SK-N-SH (cell line): ENCODE measurements at regions not wholly inside any gene's neighbourhood (a gene's known extent, or its start where the extent isn't known, plus 50 kb on each side); places are given as distances from the start of the nearest gene placed in this dataset.

ENCODE experiments used
- JUND ChIP-seq: IDR thresholded peaks from 2 replicates; pipeline ENCODE4 v1.4.0; 2012
- MXI1 ChIP-seq: IDR thresholded peaks from 2 replicates; pipeline ENCODE4 v1.6.1; 2012; ENCODE audit warnings: mild to moderate bottlenecking, low read depth, low read length, improper control_type of control experiment
- POLR2AphosphoS5 ChIP-seq: IDR thresholded peaks from 2 replicates; pipeline ENCODE4 v1.6.1; 2012; ENCODE audit warnings: low read depth, low read length
- RFX5 ChIP-seq: IDR thresholded peaks from 2 replicates; pipeline ENCODE4 v1.6.1; 2012; ENCODE audit warnings: mild to moderate bottlenecking, improper control_type of control experiment, low read length
- RXRA ChIP-seq: IDR thresholded peaks from 2 replicates; pipeline ENCODE4 v1.4.0; 2012; ENCODE audit warnings: low read depth, mild to moderate bottlenecking, borderline replicate concordance
- SMC3 ChIP-seq: IDR thresholded peaks from 2 replicates; pipeline ENCODE4 v1.6.1; 2012; ENCODE audit warnings: low read depth, low read length, improper control_type of control experiment
- TCF12 ChIP-seq: IDR thresholded peaks from 2 replicates; pipeline ENCODE4 v1.4.0; 2012
- YY1 ChIP-seq: IDR thresholded peaks from 2 replicates; pipeline ENCODE4 v1.4.0; 2012; ENCODE audit warnings: low read depth, mild to moderate bottlenecking
- TF ChIP-seq, protein P1 (sequence below): fragments of 200-600 bp; sonication (generic); IDR thresholded peaks from 2 replicates; pipeline ENCODE4 v1.6.1; 2017; ENCODE audit warnings: antibody characterized with exemption, mild to moderate bottlenecking, moderate library complexity
- TF ChIP-seq, protein P2 (sequence below): IDR thresholded peaks from 2 replicates; pipeline ENCODE4 v1.4.0; 2012; ENCODE audit warnings: low read depth

DNA sequence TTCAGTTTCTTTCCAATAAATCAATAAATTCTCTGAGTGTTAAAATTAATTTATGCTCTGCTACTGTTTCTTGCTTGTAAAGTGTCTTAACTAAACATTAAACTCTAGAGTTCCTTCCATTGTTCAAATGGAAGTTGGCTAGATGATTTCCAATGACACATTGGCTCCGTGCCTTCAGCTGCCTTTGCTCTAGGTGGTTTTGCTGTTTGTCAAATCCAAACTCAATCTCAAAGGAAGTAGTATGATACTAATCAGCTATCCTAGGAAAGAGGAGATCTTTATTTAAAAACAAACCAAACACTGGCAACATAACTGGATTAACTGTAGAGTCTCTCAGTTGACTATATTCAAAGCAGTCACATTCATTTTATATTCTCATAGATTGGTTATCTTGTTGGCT is 356.4 kb downstream of the FOXG1 start:
- TF ChIP-seq, protein P1, sequence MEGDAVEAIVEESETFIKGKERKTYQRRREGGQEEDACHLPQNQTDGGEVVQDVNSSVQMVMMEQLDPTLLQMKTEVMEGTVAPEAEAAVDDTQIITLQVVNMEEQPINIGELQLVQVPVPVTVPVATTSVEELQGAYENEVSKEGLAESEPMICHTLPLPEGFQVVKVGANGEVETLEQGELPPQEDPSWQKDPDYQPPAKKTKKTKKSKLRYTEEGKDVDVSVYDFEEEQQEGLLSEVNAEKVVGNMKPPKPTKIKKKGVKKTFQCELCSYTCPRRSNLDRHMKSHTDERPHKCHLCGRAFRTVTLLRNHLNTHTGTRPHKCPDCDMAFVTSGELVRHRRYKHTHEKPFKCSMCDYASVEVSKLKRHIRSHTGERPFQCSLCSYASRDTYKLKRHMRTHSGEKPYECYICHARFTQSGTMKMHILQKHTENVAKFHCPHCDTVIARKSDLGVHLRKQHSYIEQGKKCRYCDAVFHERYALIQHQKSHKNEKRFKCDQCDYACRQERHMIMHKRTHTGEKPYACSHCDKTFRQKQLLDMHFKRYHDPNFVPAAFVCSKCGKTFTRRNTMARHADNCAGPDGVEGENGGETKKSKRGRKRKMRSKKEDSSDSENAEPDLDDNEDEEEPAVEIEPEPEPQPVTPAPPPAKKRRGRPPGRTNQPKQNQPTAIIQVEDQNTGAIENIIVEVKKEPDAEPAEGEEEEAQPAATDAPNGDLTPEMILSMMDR = no peak
- no peak for TF ChIP-seq SMC3
- no peak for TF ChIP-seq MXI1
- no peak for TF ChIP-seq TCF12
- no peak for TF ChIP-seq YY1
- no peak for TF ChIP-seq RFX5
- TF ChIP-seq JUND = no peak
- TF ChIP-seq, protein P2, sequence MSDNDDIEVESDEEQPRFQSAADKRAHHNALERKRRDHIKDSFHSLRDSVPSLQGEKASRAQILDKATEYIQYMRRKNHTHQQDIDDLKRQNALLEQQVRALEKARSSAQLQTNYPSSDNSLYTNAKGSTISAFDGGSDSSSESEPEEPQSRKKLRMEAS = no peak
- no peak for TF ChIP-seq POLR2AphosphoS5
- no peak for TF ChIP-seq RXRA
